Heart left ventricle (tissue), 16 donors: ENCODE measurements at regions not wholly inside any gene's neighbourhood (a gene's known extent, or its start where the extent isn't known, plus 50 kb on each side); places are given as distances from the start of the nearest gene placed in this dataset.

ENCODE experiments used
- ATAC-seq, 4 donors: fragments of 200-7000 bp; cut with Tn5 transposase; one replicate each; pipeline ENCODE4 v1.9.1; 2020 to 2022; ENCODE audit warnings: moderate library complexity in 4 of 4, mild to moderate bottlenecking in 3 of 4, moderate number of reproducible peaks in 1 of 4
- DNase-seq, 5 donors: peaks; one replicate each; pipeline ENCODE4 v3.0.0-alpha.2; 2020
- H3K27ac ChIP-seq, 12 donors: fragments of 200-600 bp; sonication (generic) in 4 of 12; one replicate each; pipeline versions ENCODE4 v1.5.0 to v1.8.0; 2016 to 2022; ENCODE audit warnings: mild to moderate bottlenecking in 2 of 12
- H3K27me3 ChIP-seq, 9 donors: fragments of 200-600 bp; sonication (generic) in 2 of 9; one replicate each; pipeline versions ENCODE4 v1.5.1 to v1.8.0; 2016 to 2022; ENCODE audit warnings: mild to moderate bottlenecking in 3 of 9
- H3K36me3 ChIP-seq, 9 donors: fragments of 200-600 bp; sonication (generic) in 2 of 9; one replicate each; pipeline versions ENCODE4 v1.5.0 to v1.8.0; 2018 to 2022; ENCODE audit warnings: mild to moderate bottlenecking in 2 of 9
- H3K4me1 ChIP-seq, 12 donors: fragments of 200-600 bp; sonication (generic) in 4 of 12; one replicate each; pipeline versions ENCODE4 v1.5.0 to v1.8.0; 2016 to 2022; ENCODE audit warnings: mild to moderate bottlenecking in 3 of 12
- H3K4me3 ChIP-seq, 12 donors: fragments of 200-600 bp; sonication (generic) in 4 of 12; one replicate each; pipeline versions ENCODE4 v1.5.0 to v1.8.0; 2017 to 2022; ENCODE audit warnings: mild to moderate bottlenecking in 9 of 12, moderate library complexity in 4 of 12
- H3K9me3 ChIP-seq, 12 donors: fragments of 200-600 bp; sonication (generic) in 4 of 12; one replicate each; pipeline versions ENCODE4 v1.5.0 to v1.8.0; 2016 to 2022; ENCODE audit warnings: mild to moderate bottlenecking in 1 of 12
- CTCF ChIP-seq, 12 donors: fragments of 200-600 bp; sonication (generic) in 4 of 12; IDR thresholded peaks; one replicate each; pipeline versions ENCODE4 v1.5.0 to v1.8.0; 2018 to 2022; ENCODE audit warnings: antibody characterized with exemption in 12 of 12, mild to moderate bottlenecking in 5 of 12
- POLR2A ChIP-seq, 2 donors: fragments of 450-650 bp; IDR thresholded peaks; one replicate each; pipeline ENCODE4 v1.6.1; 2017; ENCODE audit warnings: antibody characterized with exemption in 2 of 2, mild to moderate bottlenecking in 2 of 2, moderate library complexity in 2 of 2
- WGBS, 4 donors: extraction: QIAGEN DNeasy Blood & Tissue Kit in 2 of 4; methylation state at CpG; one replicate each; pipeline versions ENCODE4 v1.1.5 to v1.1.7; 2013 to 2018; 5-methylcytosine and 5-hydroxymethylcytosine counted together
- intact Hi-C, 10 donors: fragments of 100-400 bp; cut with DNase I; formaldehyde crosslinking; loops; one replicate each; pipeline versions ENCODE4 v1.11.1 to v1.14.2; 2022
- donor health status: ischemic (EF 13 %, LVEDD 7.1; RV severe dilation, severe dysfunction).
- donor health status: healthy with polysubstance abuse.
- donor health status: DM: no; HTN: yes; CAD: no.
- donor health status: DM: no; HTN: no; CAD: no.
- donor health status: ischemic (EF 25% LVEDD 6.9; RV normal size, moderate dysfunction).
- donor health status: ischemic (EF 25% LVEDD 5.7; RV mildly dilated, moderate dysfunction).
- donor health status: healthy.
- donor health status: DM: yes; HTN: yes; CAD: no.
- donor health status: ischemic (EF 35%, LVEDD 5.7; RV mildly dilated, moderate dysfunction).
- donor health status: nonischemic (EF 11% LVEDD 7.7; RV severe dilation, severe dysfunction).
- donor health status: DM: yes; HTN: yes; CAD: no.
- donor health status: PGD.
- donor health status: ischemic (EF 29% LVEDD 5.4; RV normal size, mild dysfunction).
- donor health status: nonischemic (EF 23%, LVEDD 6.1; RV moderate dilation, normal function).

GRCh38 chr13:62292714-62293480 is 877.2 kb upstream of the PCDH20 start:
- Histone ChIP-seq H3K4me3 (no peak overlapping the region), H3K27me3 (no peaks in the 10 kb centered on the region), H3K9me3 (peaks cover 0 to 3% (median 0%) of the 10 kb centered on the region in 12 donors), H3K4me1 (no peaks in the 10 kb centered on the region), H3K36me3 (no peaks in the 10 kb centered on the region), H3K27ac (no peak overlapping the region)
- WGBS, 4 donors = 49 to 63% (median 54%) methylated on average over 2 of the region's 2 CpGs
- intact Hi-C loops = no loop called here
- TF ChIP-seq POLR2A (IDR thresholded peaks at IDR 0.05) = no peak
- TF ChIP-seq CTCF (IDR thresholded peaks at IDR 0.05) = no peak
- ATAC-seq = no peak
- no peak for DNase-seq

GRCh38 chr13:62290542-62290941 is 874.9 kb upstream of the PCDH20 start:
- ATAC-seq = no peak
- H3K4me3 ChIP-seq = no peak overlapping the region
- intact Hi-C loops = no loop called here

GRCh38 chr13:62287764-62288163 is 872.1 kb upstream of the PCDH20 start:
- Histone ChIP-seq H3K27me3 (no peaks in the 10 kb centered on the region), H3K36me3 (no peaks in the 10 kb centered on the region), H3K9me3 (peaks cover 0 to 3% (median 0%) of the 10 kb centered on the region in 12 donors), H3K4me1 (no peaks in the 10 kb centered on the region), H3K27ac (no peak overlapping the region), H3K4me3 (no peak overlapping the region)
- ATAC-seq (no peak), DNase-seq (no peak)
- WGBS, 4 donors = 71 to 85% (median 79%) methylated on average over 2 of the region's 2 CpGs
- intact Hi-C loops = no loop called here
- no peak for TF ChIP-seq POLR2A (IDR thresholded peaks at IDR 0.05)
- TF ChIP-seq CTCF (IDR thresholded peaks at IDR 0.05) = no peak

More at GRCh38 chr13:62290542-62290941, 874.9 kb upstream of the PCDH20 start:
- Histone ChIP-seq H3K27me3 (no peaks in the 10 kb centered on the region), H3K4me1 (no peaks in the 10 kb centered on the region), H3K36me3 (no peaks in the 10 kb centered on the region), H3K9me3 (peaks cover 0 to 3% (median 0%) of the 10 kb centered on the region in 12 donors), H3K27ac (no peak overlapping the region)
- no peak for DNase-seq
- TF ChIP-seq POLR2A (IDR thresholded peaks at IDR 0.05) = no peak
- no peak for TF ChIP-seq CTCF (IDR thresholded peaks at IDR 0.05)

- no peak for ATAC-seq
- H3K9me3 ChIP-seq = no peaks in the 10 kb centered on the region
- no peaks in the 10 kb centered on the region for H3K36me3 ChIP-seq
- H3K4me3 ChIP-seq = no peak overlapping the region
- no peak overlapping the region for H3K27ac ChIP-seq
- WGBS, 4 donors = 70 to 84% (median 76%) methylated on average over 1 of the region's 1 CpG
- H3K27me3 ChIP-seq = no peaks in the 10 kb centered on the region
- no peak for DNase-seq
- no peak for TF ChIP-seq CTCF (IDR thresholded peaks at IDR 0.05)
- intact Hi-C loops = no loop called here
- H3K4me1 ChIP-seq = no peaks in the 10 kb centered on the region
Observed at GRCh38 chr13:62280590-62280989, 864.9 kb upstream of the PCDH20 start.
